ENCODE measurements at regions not wholly inside any gene's neighbourhood (a gene's known extent, or its start where the extent isn't known, plus 50 kb on each side); places are given as distances from the start of the nearest gene placed in this dataset.

DNA sequence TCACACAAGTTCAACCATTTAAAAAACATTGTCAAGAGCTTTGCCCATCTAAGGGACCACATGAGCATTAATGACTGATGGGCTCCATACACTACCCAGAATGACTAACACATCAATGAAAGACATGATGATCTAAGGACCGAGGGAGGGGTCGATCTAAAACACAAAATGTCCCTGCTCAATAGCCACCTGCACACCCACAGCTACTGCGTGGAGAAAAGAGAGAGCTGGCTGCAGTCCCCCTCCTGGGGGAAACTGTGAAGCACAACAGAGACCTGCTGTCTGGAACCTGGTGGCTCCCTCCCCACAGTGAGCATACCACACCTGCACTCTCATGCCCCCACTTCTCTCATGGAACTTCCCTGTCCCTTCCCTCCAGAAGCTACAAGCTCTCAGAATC lies 130.1 kb upstream of the ERG start:
- H3K9me3 ChIP-seq (ENCODE audit: control insufficient read depth in 1 of 2, insufficient read depth in 1 of 2, low read length in 2 of 2): peaks cover 0 to 7% of the 10 kb centered on the region in 2 experiments
- POLR2A ChIA-PET: no interaction called here
- Mint-ChIP-seq H3K27ac (no peak overlapping the region), H3K4me3 (no peak overlapping the region), H3K27me3 (peaks cover 18% of the 10 kb centered on the region), H3K4me1 (ENCODE audit: low read depth) (no peaks in the 10 kb centered on the region), H3K9me3 (peaks cover 14% of the 10 kb centered on the region), H3K36me3 (ENCODE audit: low read depth) (no peaks in the 10 kb centered on the region)
- no peaks in the 10 kb centered on the region for H3K36me3 ChIP-seq (ENCODE audit: insufficient read depth, low read length)
- H3K27ac ChIP-seq (ENCODE audit: low read depth in 1 of 2, low read length in 2 of 2): no peak overlapping the region
- H3K27me3 ChIP-seq (ENCODE audit: control insufficient read depth in 1 of 2, insufficient read depth in 2 of 2, low read length in 2 of 2): no peaks in the 10 kb centered on the region
- H3K4me3 ChIP-seq (ENCODE audit: low read length): no peak overlapping the region
- no peak for DNase-seq
- no peaks in the 10 kb centered on the region for H3K4me1 ChIP-seq (ENCODE audit: insufficient read depth, low read length)
- CTCF ChIA-PET: no interaction called here
- ATAC-seq (ENCODE audit: poor library complexity): no peak
- intact Hi-C loops (cut with DNase I, micrococcal nuclease): no loop called here
- TF ChIP-seq, protein P1, sequence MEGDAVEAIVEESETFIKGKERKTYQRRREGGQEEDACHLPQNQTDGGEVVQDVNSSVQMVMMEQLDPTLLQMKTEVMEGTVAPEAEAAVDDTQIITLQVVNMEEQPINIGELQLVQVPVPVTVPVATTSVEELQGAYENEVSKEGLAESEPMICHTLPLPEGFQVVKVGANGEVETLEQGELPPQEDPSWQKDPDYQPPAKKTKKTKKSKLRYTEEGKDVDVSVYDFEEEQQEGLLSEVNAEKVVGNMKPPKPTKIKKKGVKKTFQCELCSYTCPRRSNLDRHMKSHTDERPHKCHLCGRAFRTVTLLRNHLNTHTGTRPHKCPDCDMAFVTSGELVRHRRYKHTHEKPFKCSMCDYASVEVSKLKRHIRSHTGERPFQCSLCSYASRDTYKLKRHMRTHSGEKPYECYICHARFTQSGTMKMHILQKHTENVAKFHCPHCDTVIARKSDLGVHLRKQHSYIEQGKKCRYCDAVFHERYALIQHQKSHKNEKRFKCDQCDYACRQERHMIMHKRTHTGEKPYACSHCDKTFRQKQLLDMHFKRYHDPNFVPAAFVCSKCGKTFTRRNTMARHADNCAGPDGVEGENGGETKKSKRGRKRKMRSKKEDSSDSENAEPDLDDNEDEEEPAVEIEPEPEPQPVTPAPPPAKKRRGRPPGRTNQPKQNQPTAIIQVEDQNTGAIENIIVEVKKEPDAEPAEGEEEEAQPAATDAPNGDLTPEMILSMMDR (IDR thresholded peaks at IDR 0.05): no peak

DNA sequence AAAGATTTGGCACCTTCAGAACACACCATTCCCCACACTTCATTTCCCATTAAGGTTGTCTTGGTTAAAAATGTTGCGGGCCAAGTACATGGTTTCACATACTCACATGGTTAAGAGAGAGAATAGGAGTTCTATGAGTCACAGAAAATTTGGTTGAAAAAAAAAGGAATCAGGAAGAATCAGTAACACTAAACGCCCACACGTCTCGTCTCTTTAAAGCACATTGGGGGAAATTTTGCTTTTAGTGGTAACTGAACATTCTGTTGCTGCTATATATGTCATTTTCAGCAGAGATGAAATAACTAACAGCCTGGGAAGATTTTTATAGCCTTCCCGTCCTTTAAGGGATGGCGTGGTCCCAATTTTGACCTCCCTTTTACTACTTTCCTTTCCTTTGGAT lies 132.9 kb upstream of the ERG start:
- Mint-ChIP-seq H3K4me1 (ENCODE audit: low read depth) (no peaks in the 10 kb centered on the region), H3K36me3 (ENCODE audit: low read depth) (no peaks in the 10 kb centered on the region), H3K27ac (no peak overlapping the region), H3K4me3 (no peak overlapping the region), H3K27me3 (peaks cover 18% of the 10 kb centered on the region), H3K9me3 (peaks cover 14% of the 10 kb centered on the region)
- Histone ChIP-seq H3K36me3 (ENCODE audit: insufficient read depth, low read length) (no peaks in the 10 kb centered on the region), H3K27ac (ENCODE audit: low read depth in 1 of 2, low read length in 2 of 2) (no peak overlapping the region), H3K27me3 (ENCODE audit: control insufficient read depth in 1 of 2, insufficient read depth in 2 of 2, low read length in 2 of 2) (no peaks in the 10 kb centered on the region), H3K9me3 (ENCODE audit: control insufficient read depth in 1 of 2, insufficient read depth in 1 of 2, low read length in 2 of 2) (peaks cover 0 to 7% of the 10 kb centered on the region in 2 experiments), H3K4me1 (ENCODE audit: insufficient read depth, low read length) (no peaks in the 10 kb centered on the region), H3K4me3 (ENCODE audit: low read length) (no peak overlapping the region)
- TF ChIP-seq, protein P1 (IDR thresholded peaks at IDR 0.05): no peak
- ATAC-seq (ENCODE audit: poor library complexity) (no peak), DNase-seq (no peak)
- intact Hi-C loops (cut with DNase I, micrococcal nuclease): no loop called here
- CTCF ChIA-PET: no interaction called here
- POLR2A ChIA-PET: no interaction called here

DNA sequence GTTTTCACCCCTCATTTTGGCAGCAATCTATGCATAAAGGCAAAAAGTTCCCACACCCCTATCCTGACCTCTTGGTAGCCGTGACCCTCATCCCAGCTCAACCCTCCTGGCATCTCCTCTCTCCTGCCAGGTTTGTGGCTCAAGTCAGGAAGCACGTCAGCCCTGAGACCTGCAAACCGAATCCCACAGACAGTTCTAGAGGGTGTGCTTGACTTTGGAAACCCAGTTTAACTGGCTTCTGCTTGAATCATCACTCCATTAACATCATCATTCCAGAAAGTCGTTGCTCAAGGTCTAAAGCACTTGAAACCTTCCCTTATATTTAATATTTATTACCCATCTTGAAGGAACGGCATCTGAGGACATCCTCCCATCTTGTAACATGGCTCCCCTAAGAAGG lies 133.4 kb upstream of the ERG start:
- Histone ChIP-seq H3K4me3 (ENCODE audit: low read length) (no peak overlapping the region), H3K9me3 (ENCODE audit: control insufficient read depth in 1 of 2, insufficient read depth in 1 of 2, low read length in 2 of 2) (peaks cover 0 to 7% of the 10 kb centered on the region in 2 experiments), H3K36me3 (ENCODE audit: insufficient read depth, low read length) (no peaks in the 10 kb centered on the region), H3K27ac (ENCODE audit: low read depth in 1 of 2, low read length in 2 of 2) (no peak overlapping the region), H3K27me3 (ENCODE audit: control insufficient read depth in 1 of 2, insufficient read depth in 2 of 2, low read length in 2 of 2) (no peaks in the 10 kb centered on the region), H3K4me1 (ENCODE audit: insufficient read depth, low read length) (no peaks in the 10 kb centered on the region)
- no peak for DNase-seq
- Mint-ChIP-seq H3K4me1 (ENCODE audit: low read depth) (no peaks in the 10 kb centered on the region), H3K4me3 (no peak overlapping the region), H3K36me3 (ENCODE audit: low read depth) (no peaks in the 10 kb centered on the region), H3K27ac (no peak overlapping the region), H3K9me3 (peaks cover 14% of the 10 kb centered on the region), H3K27me3 (peaks cover 18% of the 10 kb centered on the region)
- ChIA-PET CTCF (no interaction called here), POLR2A (no interaction called here)
- intact Hi-C loops (cut with DNase I, micrococcal nuclease): no loop called here
- no peak for ATAC-seq (ENCODE audit: poor library complexity)
- TF ChIP-seq, protein P1 (IDR thresholded peaks at IDR 0.05): no peak

All from CD4-positive, alpha-beta T cell (primary cell).